H1 (cell line): ENCODE measurements at regions not wholly inside any gene's neighbourhood (a gene's known extent, or its start where the extent isn't known, plus 50 kb on each side); places are given as distances from the start of the nearest gene placed in this dataset.

ENCODE experiments used
- CTCF ChIA-PET: fragments of 300-600 bp; sonication (Branson Sonifier 250); formaldehyde crosslinking; loops from one replicate; lab custom pipeline; 2021; ENCODE audit not compliant: partially characterized antibody; lab: Charles Lee
- POLR2A ChIA-PET: fragments of 300-600 bp; sonication (Branson Sonifier 250); formaldehyde crosslinking; loops from one replicate; lab custom pipeline; 2021; ENCODE audit warnings: inconsistent platforms; ENCODE audit not compliant: partially characterized antibody; lab: Charles Lee
- DNase-seq, 2 experiments: peaks; one replicate each; pipeline versions ENCODE4 v3.0.0 to v3.0.0-alpha.2; 2010 to 2022; ENCODE audit warnings: low spot score in 2 of 2, low read depth in 1 of 2, mixed read lengths in 1 of 2
- FAIRE-seq: peaks from 2 replicates; lab custom pipeline; 2011; peaks lifted over from hg19 to GRCh38; lab: Jason Lieb, UNC
- H2AFZ ChIP-seq: 2 replicates; pipeline ENCODE4 v1.8.1; 2012; ENCODE audit warnings: low read length, inconsistent platforms
- H2AK5ac ChIP-seq: 2 replicates; pipeline ENCODE4 v1.6.1; 2013; ENCODE audit warnings: low read depth, low read length
- H2BK120ac ChIP-seq: replicated peaks from 2 replicates; pipeline ENCODE3; 2013; ENCODE audit warnings: low read depth, low read length, inconsistent platforms
- H2BK12ac ChIP-seq: 2 replicates; pipeline ENCODE4 v1.6.1; 2013; ENCODE audit warnings: low read depth, low read length
- H2BK15ac ChIP-seq: 2 replicates; pipeline ENCODE4 v1.6.1; 2013; ENCODE audit warnings: low read length
- H2BK20ac ChIP-seq: 2 replicates; pipeline ENCODE4 v1.6.1; 2013; ENCODE audit warnings: low read length
- H2BK5ac ChIP-seq: 2 replicates; pipeline ENCODE4 v1.6.1; 2013; ENCODE audit warnings: low read depth, low read length
- H3K14ac ChIP-seq: 2 replicates; pipeline ENCODE4 v1.6.1; 2013; ENCODE audit warnings: inconsistent platforms; ENCODE audit not compliant: insufficient read length
- H3K18ac ChIP-seq: 2 replicates; pipeline ENCODE4 v1.6.1; 2013; ENCODE audit warnings: low read length; ENCODE audit errors: extremely low read depth
- H3K23ac ChIP-seq: 2 replicates; pipeline ENCODE4 v1.6.1; 2013; ENCODE audit warnings: inconsistent platforms; ENCODE audit not compliant: insufficient read length
- H3K23me2 ChIP-seq: 2 replicates; pipeline ENCODE4 v1.6.1; 2013; ENCODE audit warnings: low read depth, low read length
- H3K27ac ChIP-seq: 2 replicates; pipeline ENCODE4 v1.6.1; 2011; ENCODE audit warnings: low read depth, low read length, inconsistent platforms
- H3K27me3 ChIP-seq, 4 experiments: replicated peaks in 1 of 4; 1 replicate in 1 of 4; 2 replicates in 3 of 4; pipeline versions ENCODE4 v1.6.1 to v1.8.1; 2011 to 2013; ENCODE audit warnings: low read length in 3 of 4, mild to moderate bottlenecking in 3 of 4, inconsistent platforms in 2 of 4, mixed read lengths in 2 of 4, moderate library complexity in 1 of 4; ENCODE audit not compliant: control insufficient read depth in 3 of 4, insufficient read depth in 3 of 4; ENCODE audit errors: extremely low read depth in 1 of 4
- H3K36me3 ChIP-seq, 4 experiments: 2 replicates each; pipeline versions ENCODE4 v1.6.1 to v1.8.1; 2011 to 2013; ENCODE audit warnings: mild to moderate bottlenecking in 4 of 4, low read length in 3 of 4, moderate library complexity in 2 of 4, control low read depth in 1 of 4, inconsistent platforms in 1 of 4; ENCODE audit not compliant: insufficient read depth in 4 of 4, control insufficient read depth in 2 of 4
- H3K4ac ChIP-seq: replicated peaks from 2 replicates; pipeline ENCODE3; 2013; ENCODE audit warnings: low read length, low read depth, mixed read lengths, inconsistent platforms; ENCODE audit not compliant: insufficient read length
- H3K4me1 ChIP-seq, 4 experiments: replicated peaks in 1 of 4; 1 replicate in 1 of 4; 2 replicates in 3 of 4; pipeline versions ENCODE4 v1.6.1 to v1.8.1; 2011 to 2013; ENCODE audit warnings: low read length in 3 of 4, inconsistent platforms in 2 of 4, mixed read lengths in 1 of 4; ENCODE audit not compliant: insufficient read depth in 4 of 4, control insufficient read depth in 3 of 4
- H3K4me2 ChIP-seq, 2 experiments: 2 replicates each; pipeline versions ENCODE4 v1.6.1 to v1.8.1; 2011 to 2013; ENCODE audit warnings: low read depth in 2 of 2, low read length in 2 of 2, control low read depth in 1 of 2, inconsistent platforms in 1 of 2, mild to moderate bottlenecking in 1 of 2; ENCODE audit not compliant: insufficient read depth in 1 of 2
- H3K4me3 ChIP-seq, 4 experiments: fragments of 200-600, 300-600 bp in 1 of 4; sonication (generic), shearing (Covaris generic), sonication (Bioruptor Twin) in 1 of 4; 2 replicates each; pipeline versions ENCODE4 v1.5.1 to v1.8.1; 2011 to 2016; ENCODE audit warnings: low read length in 4 of 4, low read depth in 3 of 4, control low read depth in 2 of 4, inconsistent platforms in 2 of 4, mild to moderate bottlenecking in 2 of 4, mixed read lengths in 1 of 4, moderate library complexity in 1 of 4; ENCODE audit not compliant: insufficient read depth in 2 of 4; ENCODE audit errors: extremely low read depth in 1 of 4
- H3K56ac ChIP-seq: replicated peaks from 2 replicates; pipeline ENCODE3; 2013; ENCODE audit warnings: low read depth, mild to moderate bottlenecking, mixed read lengths, low read length, inconsistent platforms; ENCODE audit not compliant: insufficient read length
- H3K79me1 ChIP-seq: 2 replicates; pipeline ENCODE4 v1.6.1; 2013; ENCODE audit warnings: low read depth, low read length, control low read depth
- H3K79me2 ChIP-seq, 2 experiments: 2 replicates each; pipeline versions ENCODE4 v1.6.1 to v1.8.1; 2012 to 2013; ENCODE audit warnings: low read length in 2 of 2, mild to moderate bottlenecking in 2 of 2, inconsistent platforms in 1 of 2; ENCODE audit not compliant: insufficient read depth in 2 of 2, control insufficient read depth in 1 of 2
- H3K9ac ChIP-seq, 4 experiments: replicated peaks in 1 of 4; 1 replicate in 1 of 4; 2 replicates in 3 of 4; pipeline versions ENCODE4 v1.6.1 to v1.8.1; 2011 to 2013; ENCODE audit warnings: low read depth in 3 of 4, low read length in 3 of 4, control low read depth in 2 of 4, mild to moderate bottlenecking in 2 of 4, moderate library complexity in 2 of 4, inconsistent platforms in 1 of 4; ENCODE audit errors: extremely low read depth in 1 of 4
- H3K9me3 ChIP-seq, 2 experiments: 2 replicates each; pipeline versions ENCODE4 v1.6.1 to v1.8.1; 2012 to 2013; ENCODE audit warnings: mild to moderate bottlenecking in 2 of 2, moderate library complexity in 2 of 2, control low read depth in 1 of 2, inconsistent platforms in 1 of 2, low read depth in 1 of 2, low read length in 1 of 2, mixed read lengths in 1 of 2; ENCODE audit not compliant: insufficient read depth in 2 of 2
- H4K20me1 ChIP-seq, 2 experiments: replicated peaks in 1 of 2; 2 replicates each; pipeline versions ENCODE3 to v1.8.1; 2011 to 2013; ENCODE audit warnings: inconsistent platforms in 2 of 2, low read length in 2 of 2, mild to moderate bottlenecking in 1 of 2; ENCODE audit not compliant: insufficient read depth in 2 of 2, control insufficient read depth in 1 of 2
- H4K5ac ChIP-seq: 2 replicates; pipeline ENCODE4 v1.6.1; 2013; ENCODE audit warnings: low read length, low read depth, mixed read lengths, inconsistent platforms; ENCODE audit not compliant: insufficient read length
- H4K8ac ChIP-seq: 2 replicates; pipeline ENCODE4 v1.8.0; 2013; ENCODE audit warnings: mild to moderate bottlenecking, moderate library complexity, low read length, inconsistent platforms; ENCODE audit not compliant: insufficient read depth; ENCODE audit errors: extremely low read depth
- H4K91ac ChIP-seq: replicated peaks from 2 replicates; pipeline ENCODE3; 2013; ENCODE audit warnings: low read length, mixed read lengths, inconsistent platforms; ENCODE audit not compliant: insufficient read length
- BCL11A ChIP-seq, 2 experiments: IDR thresholded peaks; one replicate each; pipeline ENCODE4 v1.6.1; 2011; ENCODE audit warnings: low read depth in 2 of 2, low read length in 2 of 2, mild to moderate bottlenecking in 2 of 2
- CTCF ChIP-seq, 3 experiments: IDR thresholded peaks; 1 replicate in 2 of 3; 2 replicates in 1 of 3; pipeline versions ENCODE4 v1.5.1 to v1.6.1; 2011; ENCODE audit warnings: low read length in 3 of 3, mild to moderate bottlenecking in 3 of 3, inconsistent platforms in 2 of 3, low read depth in 1 of 3, moderate library complexity in 1 of 3; ENCODE audit not compliant: insufficient read depth in 1 of 3; ENCODE audit errors: control extremely low read depth in 1 of 3
- EGR1 ChIP-seq: IDR thresholded peaks from 2 replicates; pipeline ENCODE4 v1.6.1; 2011; ENCODE audit warnings: low read depth, low read length, borderline replicate concordance
- GABPA ChIP-seq: IDR thresholded peaks from 2 replicates; pipeline ENCODE4 v1.6.1; 2011; ENCODE audit warnings: mild to moderate bottlenecking, low read length, moderate library complexity, borderline replicate concordance; ENCODE audit not compliant: insufficient read depth
- GTF2F1 ChIP-seq: IDR thresholded peaks from 2 replicates; pipeline ENCODE4 v1.6.1; 2012; ENCODE audit warnings: low read depth, low read length, improper control_type of control experiment, borderline replicate concordance
- JUN ChIP-seq: IDR thresholded peaks from 2 replicates; pipeline ENCODE4 v1.6.1; 2011; ENCODE audit warnings: low read depth, mild to moderate bottlenecking, improper control_type of control experiment, low read length
- JUND ChIP-seq: IDR thresholded peaks from 2 replicates; pipeline ENCODE4 v1.6.1; 2011; ENCODE audit warnings: mild to moderate bottlenecking, improper control_type of control experiment, low read length
- KDM5A ChIP-seq: fragments of 200-600 bp; IDR thresholded peaks from 2 replicates; pipeline ENCODE4 v1.7.1; 2012; ENCODE audit warnings: mild to moderate bottlenecking, low read length, inconsistent platforms, mixed read lengths
- PHF8 ChIP-seq: fragments of 200-600 bp; sonication (generic); conservative IDR thresholded peaks from 2 replicates; pipeline ENCODE4 v1.7.1; 2012; ENCODE audit warnings: low read depth, mild to moderate bottlenecking, inconsistent platforms, low read length, moderate library complexity
- SAP30 ChIP-seq: fragments of 300-600 bp; sonication (generic); IDR thresholded peaks from 2 replicates; pipeline ENCODE4 v1.7.1; 2012; ENCODE audit warnings: low read length, moderate library complexity, mild to moderate bottlenecking, inconsistent platforms; ENCODE audit not compliant: insufficient read depth, insufficient replicate concordance
- SP4 ChIP-seq: IDR thresholded peaks from 2 replicates; pipeline ENCODE4 v1.6.1; 2012; ENCODE audit warnings: low read length, inconsistent platforms
- TBP ChIP-seq: IDR thresholded peaks from 2 replicates; pipeline ENCODE4 v1.6.1; 2011; ENCODE audit warnings: low read depth, low read length, improper control_type of control experiment
- TEAD4 ChIP-seq: IDR thresholded peaks from 2 replicates; pipeline ENCODE4 v1.6.1; 2012; ENCODE audit warnings: low read depth, low read length, inconsistent platforms, mixed read lengths
- YY1 ChIP-seq: IDR thresholded peaks from 2 replicates; pipeline ENCODE4 v1.6.1; 2011; ENCODE audit warnings: low read depth, mild to moderate bottlenecking, low read length
- ZNF274 ChIP-seq: IDR thresholded peaks from 2 replicates; pipeline ENCODE4 v1.7.0; 2012; ENCODE audit warnings: low read length, borderline replicate concordance; ENCODE audit errors: extremely low read depth

GRCh38 chr11:26834601-26835000, 112.7 kb upstream of the SLC5A12 start:
- Histone ChIP-seq H3K4me1 (no peaks in the 10 kb centered on the region), H3K79me2 (no peaks in the 10 kb centered on the region), H3K27ac (no peak overlapping the region)
- TF ChIP-seq TBP (no peak), CTCF (IDR thresholded peaks at IDR 0.05; ENCODE audit: control extremely low read depth in 1 of 3, insufficient read depth in 1 of 3, low read depth in 1 of 3, low read length in 3 of 3) (no peak), GABPA (no peak), JUND (no peak), BCL11A (IDR thresholded peaks at IDR 0.05; ENCODE audit: low read depth in 2 of 2, low read length in 2 of 2) (no peak), SAP30 (no peak), TEAD4 (no peak), EGR1 (no peak), KDM5A (no peak), SP4 (no peak), YY1 (no peak), ZNF274 (no peak), PHF8 (no peak), GTF2F1 (no peak), JUN (no peak)
- TF ChIP-seq, all 59 proteins: peak for 0
- no peaks in the 10 kb centered on the region for H4K20me1 ChIP-seq
- H2BK5ac ChIP-seq: no peak overlapping the region
- POLR2A ChIA-PET: no interaction called here
- H3K79me1 ChIP-seq: no peaks in the 10 kb centered on the region
- no peaks in the 10 kb centered on the region; the same call in 1 of the 2 replicates for H3K23me2 ChIP-seq
- H2BK120ac ChIP-seq: no peak overlapping the region
- H2BK12ac ChIP-seq: no peak overlapping the region
- DNase-seq: no peak
- CTCF ChIA-PET: no interaction called here
- FAIRE-seq: no peak
- H4K91ac ChIP-seq: no peak overlapping the region
- H3K23ac ChIP-seq: no peak overlapping the region
- no peak overlapping the region for H4K8ac ChIP-seq
- H2AK5ac ChIP-seq: no peak overlapping the region
- H3K4me3 ChIP-seq: no peak overlapping the region
- H2BK20ac ChIP-seq: no peak overlapping the region
- no peaks in the 10 kb centered on the region for H3K9me3 ChIP-seq
- H3K4ac ChIP-seq: no peak overlapping the region
- no peak overlapping the region for H2BK15ac ChIP-seq
- H3K36me3 ChIP-seq: no peaks in the 10 kb centered on the region
- no peak overlapping the region for H2AFZ ChIP-seq
- H3K14ac ChIP-seq: no peak overlapping the region
- H4K5ac ChIP-seq: no peak overlapping the region
- H3K56ac ChIP-seq: no peak overlapping the region
- H3K4me2 ChIP-seq: no peak overlapping the region
- H3K18ac ChIP-seq: no peak overlapping the region
- H3K9ac ChIP-seq: no peak overlapping the region
- no peaks in the 10 kb centered on the region for H3K27me3 ChIP-seq
